Loucy (cell line): ENCODE measurements at regions not wholly inside any gene's neighbourhood (a gene's known extent, or its start where the extent isn't known, plus 50 kb on each side); places are given as distances from the start of the nearest gene placed in this dataset.
A peak's percentile ranks its signal among the peaks of the same experiment; 100 is the strongest.

ENCODE experiments used
- H2AFZ ChIP-seq: fragments of 200-600 bp; sonication (generic); 2 replicates; pipeline ENCODE4 v1.6.0; 2016; ENCODE audit warnings: antibody characterized with exemption, mild to moderate bottlenecking, low read length, moderate library complexity
- H3F3A ChIP-seq: fragments of 200-600 bp; 2 replicates; pipeline ENCODE4 v1.6.0; 2016; ENCODE audit warnings: antibody characterized with exemption, low read depth, mild to moderate bottlenecking
- H3K27me3 ChIP-seq: fragments of 200-600 bp; sonication (generic); 2 replicates; pipeline ENCODE4 v1.6.1; 2014; ENCODE audit warnings: low read length, mild to moderate bottlenecking; ENCODE audit not compliant: insufficient read depth, poor library complexity, severe bottlenecking
- H3K36me3 ChIP-seq: fragments of 200-600 bp; sonication (generic); 2 replicates; pipeline ENCODE4 v1.6.1; 2016; ENCODE audit warnings: low read length; ENCODE audit not compliant: insufficient read depth
- H3K4me1 ChIP-seq: fragments of 200-600 bp; sonication (generic); 2 replicates; pipeline ENCODE4 v1.5.1; 2014; ENCODE audit warnings: low read length, mild to moderate bottlenecking; ENCODE audit not compliant: insufficient read depth, poor library complexity, severe bottlenecking
- H3K4me2 ChIP-seq: fragments of 200-600 bp; sonication (generic); 2 replicates; pipeline ENCODE4 v1.6.0; 2014; ENCODE audit warnings: antibody characterized with exemption, low read length, low read depth, mild to moderate bottlenecking; ENCODE audit not compliant: poor library complexity, severe bottlenecking
- H3K4me3 ChIP-seq: fragments of 200-600 bp; sonication (generic); 2 replicates; pipeline ENCODE4 v1.5.1; 2014; ENCODE audit warnings: low read length, mild to moderate bottlenecking, mixed read lengths; ENCODE audit not compliant: poor library complexity, severe bottlenecking
- H3K79me2 ChIP-seq: fragments of 200-600 bp; sonication (generic); 2 replicates; pipeline ENCODE4 v1.6.1; 2014; ENCODE audit warnings: low read length; ENCODE audit not compliant: insufficient read depth
- H3K9ac ChIP-seq: fragments of 200-600 bp; sonication (generic); 2 replicates; pipeline ENCODE4 v1.6.0; 2014; ENCODE audit warnings: mild to moderate bottlenecking, low read depth, low read length, moderate library complexity; ENCODE audit not compliant: poor library complexity, severe bottlenecking
- H3K9me2 ChIP-seq: fragments of 200-600 bp; sonication (generic); replicated peaks from 2 replicates; pipeline ENCODE4 v1.6.1; 2016; ENCODE audit warnings: low read depth, low read length, mixed read lengths
- H3K9me3 ChIP-seq: fragments of 200-600 bp; sonication (generic); 2 replicates; pipeline ENCODE4 v1.6.1; 2014; ENCODE audit warnings: mild to moderate bottlenecking, antibody characterized with exemption, low read length, low read depth; ENCODE audit not compliant: insufficient read depth
- H4K20me1 ChIP-seq: fragments of 200-600 bp; sonication (generic); 2 replicates; pipeline ENCODE4 v1.6.0; 2014; ENCODE audit warnings: antibody characterized with exemption, low read length, mild to moderate bottlenecking; ENCODE audit not compliant: insufficient read depth, poor library complexity, severe bottlenecking
- EZH2phosphoT487 ChIP-seq: fragments of 200-600 bp; IDR thresholded peaks from 2 replicates; pipeline ENCODE4 v1.6.1; 2018; ENCODE audit warnings: antibody characterized with exemption, mild to moderate bottlenecking, moderate library complexity, borderline replicate concordance
- TF ChIP-seq, protein P1 (sequence below): fragments of 200-600 bp; sonication (generic); conservative IDR thresholded peaks from 2 replicates; pipeline ENCODE4 v1.5.1; 2014; ENCODE audit warnings: mild to moderate bottlenecking, antibody characterized with exemption, low read length

- no peaks in the 10 kb centered on the region for H3K79me2 ChIP-seq
- no peaks in the 10 kb centered on the region for H3K9me3 ChIP-seq
- no peaks in the 10 kb centered on the region for H3K9me2 ChIP-seq
- no peaks in the 10 kb centered on the region for H3K27me3 ChIP-seq
- no peak overlapping the region for H3K9ac ChIP-seq
- no peak overlapping the region for H3K4me3 ChIP-seq
- no peaks in the 10 kb centered on the region for H3F3A ChIP-seq
- TF ChIP-seq, protein P1, sequence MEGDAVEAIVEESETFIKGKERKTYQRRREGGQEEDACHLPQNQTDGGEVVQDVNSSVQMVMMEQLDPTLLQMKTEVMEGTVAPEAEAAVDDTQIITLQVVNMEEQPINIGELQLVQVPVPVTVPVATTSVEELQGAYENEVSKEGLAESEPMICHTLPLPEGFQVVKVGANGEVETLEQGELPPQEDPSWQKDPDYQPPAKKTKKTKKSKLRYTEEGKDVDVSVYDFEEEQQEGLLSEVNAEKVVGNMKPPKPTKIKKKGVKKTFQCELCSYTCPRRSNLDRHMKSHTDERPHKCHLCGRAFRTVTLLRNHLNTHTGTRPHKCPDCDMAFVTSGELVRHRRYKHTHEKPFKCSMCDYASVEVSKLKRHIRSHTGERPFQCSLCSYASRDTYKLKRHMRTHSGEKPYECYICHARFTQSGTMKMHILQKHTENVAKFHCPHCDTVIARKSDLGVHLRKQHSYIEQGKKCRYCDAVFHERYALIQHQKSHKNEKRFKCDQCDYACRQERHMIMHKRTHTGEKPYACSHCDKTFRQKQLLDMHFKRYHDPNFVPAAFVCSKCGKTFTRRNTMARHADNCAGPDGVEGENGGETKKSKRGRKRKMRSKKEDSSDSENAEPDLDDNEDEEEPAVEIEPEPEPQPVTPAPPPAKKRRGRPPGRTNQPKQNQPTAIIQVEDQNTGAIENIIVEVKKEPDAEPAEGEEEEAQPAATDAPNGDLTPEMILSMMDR, result peak; percentile 34
- TF ChIP-seq EZH2phosphoT487, result no peak
- no peaks in the 10 kb centered on the region for H3K36me3 ChIP-seq
- H2AFZ ChIP-seq, result no peak overlapping the region
- H3K4me1 ChIP-seq, result no peaks in the 10 kb centered on the region
- H4K20me1 ChIP-seq, result no peaks in the 10 kb centered on the region
- no peak overlapping the region for H3K4me2 ChIP-seq
Measured at GRCh38 chr6:144647971-144648651, 363.0 kb downstream of the UTRN start.

- H3K9ac ChIP-seq, result no peak overlapping the region
- H3F3A ChIP-seq, result no peaks in the 10 kb centered on the region
- no peaks in the 10 kb centered on the region for H4K20me1 ChIP-seq
- H3K4me2 ChIP-seq, result no peak overlapping the region
- no peaks in the 10 kb centered on the region for H3K9me2 ChIP-seq
- TF ChIP-seq EZH2phosphoT487, result no peak
- TF ChIP-seq, protein P1, result no peak
- no peak overlapping the region for H3K4me3 ChIP-seq
- H3K9me3 ChIP-seq, result no peaks in the 10 kb centered on the region
- H2AFZ ChIP-seq, result no peak overlapping the region
- no peaks in the 10 kb centered on the region for H3K36me3 ChIP-seq
- no peaks in the 10 kb centered on the region for H3K79me2 ChIP-seq
- no peaks in the 10 kb centered on the region for H3K4me1 ChIP-seq
- no peaks in the 10 kb centered on the region for H3K27me3 ChIP-seq
Measured at GRCh38 chr6:144649085-144649484, 363.9 kb downstream of the UTRN start.

GRCh38 chr6:144651234-144651633, 366.1 kb downstream of the UTRN start:
- Histone ChIP-seq H3K9ac (no peak overlapping the region), H4K20me1 (no peaks in the 10 kb centered on the region), H3K36me3 (no peaks in the 10 kb centered on the region), H2AFZ (no peak overlapping the region), H3K4me3 (no peak overlapping the region), H3K9me3 (no peaks in the 10 kb centered on the region), H3K4me1 (no peaks in the 10 kb centered on the region), H3K79me2 (no peaks in the 10 kb centered on the region), H3F3A (no peaks in the 10 kb centered on the region), H3K27me3 (no peaks in the 10 kb centered on the region), H3K4me2 (no peak overlapping the region), H3K9me2 (no peaks in the 10 kb centered on the region)
- no peak for TF ChIP-seq EZH2phosphoT487
- TF ChIP-seq, protein P1, result no peak
